Prostate gland (tissue), 2 donors: ENCODE measurements at regions not wholly inside any gene's neighbourhood (a gene's known extent, or its start where the extent isn't known, plus 50 kb on each side); places are given as distances from the start of the nearest gene placed in this dataset.

Experiments used
- DNase-seq: peaks from one replicate; pipeline ENCODE4 v3.0.0-alpha.2; 2019; ENCODE audit warnings: low spot score
- H3K27ac ChIP-seq, 2 donors: fragments of 200-600 bp; sonication (generic); 2 replicates each; pipeline ENCODE4 v1.5.1; 2017 to 2019
- H3K27me3 ChIP-seq: fragments of 200-600 bp; sonication (generic); replicated peaks from 2 replicates; pipeline ENCODE4 v1.5.1; 2019; ENCODE audit not compliant: insufficient read depth
- H3K36me3 ChIP-seq, 2 donors: fragments of 200-600 bp; sonication (generic); 1 replicate in 1 of 2; 2 replicates in 1 of 2; pipeline versions ENCODE4 v1.5.1 to v1.8.1; 2017 to 2019
- H3K4me1 ChIP-seq: fragments of 200-600 bp; sonication (generic); replicated peaks from 2 replicates; pipeline ENCODE4 v1.5.1; 2019
- H3K4me3 ChIP-seq, 2 donors: fragments of 200-600 bp; sonication (generic); 2 replicates each; pipeline ENCODE4 v1.5.1; 2017 to 2019
- H3K9me3 ChIP-seq: fragments of 200-600 bp; sonication (generic); 2 replicates; pipeline ENCODE4 v1.5.1; 2017
- POLR2A ChIP-seq: fragments of 450-650 bp; IDR thresholded peaks from one replicate; pipeline ENCODE4 v1.6.1; 2016; ENCODE audit warnings: antibody characterized with exemption, mild to moderate bottlenecking
- POLR2AphosphoS5 ChIP-seq: sonication (generic); formaldehyde crosslinking; IDR thresholded peaks from one replicate; pipeline ENCODE4 v1.6.1; 2017; ENCODE audit warnings: antibody characterized with exemption
- WGBS: methylation state at CpG from one replicate; pipeline ENCODE4 v1.1.5; 2018; 5-methylcytosine and 5-hydroxymethylcytosine counted together
- intact Hi-C: fragments of 100-400 bp; cut with DNase I; formaldehyde crosslinking; loops from one replicate; pipeline ENCODE4 v1.14.2; 2022
- TF ChIP-seq, protein P1 (sequence below), 4 experiments: fragments of 200-600 bp in 2 of 4; fragments of 450-650 bp in 2 of 4; sonication (generic) in 2 of 4; IDR thresholded peaks; 1 replicate in 3 of 4; 2 replicates in 1 of 4; pipeline ENCODE4 v1.5.1; 2016 to 2019; ENCODE audit warnings: antibody characterized with exemption in 4 of 4, mild to moderate bottlenecking in 2 of 4, moderate library complexity in 2 of 4

- Histone ChIP-seq H3K27ac (peak overlapping the region; percentile 63 to 67), H3K36me3 (no peaks in the 10 kb centered on the region), H3K4me1 (no peaks in the 10 kb centered on the region), H3K27me3 (no peaks in the 10 kb centered on the region), H3K9me3 (no peaks in the 10 kb centered on the region), H3K4me3 (peak overlapping the region; percentile 25 to 26)
- no peak for DNase-seq
- TF ChIP-seq POLR2A (no peak), POLR2AphosphoS5 (no peak)
- TF ChIP-seq, protein P1, sequence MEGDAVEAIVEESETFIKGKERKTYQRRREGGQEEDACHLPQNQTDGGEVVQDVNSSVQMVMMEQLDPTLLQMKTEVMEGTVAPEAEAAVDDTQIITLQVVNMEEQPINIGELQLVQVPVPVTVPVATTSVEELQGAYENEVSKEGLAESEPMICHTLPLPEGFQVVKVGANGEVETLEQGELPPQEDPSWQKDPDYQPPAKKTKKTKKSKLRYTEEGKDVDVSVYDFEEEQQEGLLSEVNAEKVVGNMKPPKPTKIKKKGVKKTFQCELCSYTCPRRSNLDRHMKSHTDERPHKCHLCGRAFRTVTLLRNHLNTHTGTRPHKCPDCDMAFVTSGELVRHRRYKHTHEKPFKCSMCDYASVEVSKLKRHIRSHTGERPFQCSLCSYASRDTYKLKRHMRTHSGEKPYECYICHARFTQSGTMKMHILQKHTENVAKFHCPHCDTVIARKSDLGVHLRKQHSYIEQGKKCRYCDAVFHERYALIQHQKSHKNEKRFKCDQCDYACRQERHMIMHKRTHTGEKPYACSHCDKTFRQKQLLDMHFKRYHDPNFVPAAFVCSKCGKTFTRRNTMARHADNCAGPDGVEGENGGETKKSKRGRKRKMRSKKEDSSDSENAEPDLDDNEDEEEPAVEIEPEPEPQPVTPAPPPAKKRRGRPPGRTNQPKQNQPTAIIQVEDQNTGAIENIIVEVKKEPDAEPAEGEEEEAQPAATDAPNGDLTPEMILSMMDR (IDR thresholded peaks at IDR 0.05): no peak
- WGBS: 52% methylated on average over 8 of the region's 8 CpGs
- intact Hi-C loops: no loop called here
Measured at GRCh38 chr11:70567680-70568034, 169.3 kb downstream of the CTTN start.

DNA sequence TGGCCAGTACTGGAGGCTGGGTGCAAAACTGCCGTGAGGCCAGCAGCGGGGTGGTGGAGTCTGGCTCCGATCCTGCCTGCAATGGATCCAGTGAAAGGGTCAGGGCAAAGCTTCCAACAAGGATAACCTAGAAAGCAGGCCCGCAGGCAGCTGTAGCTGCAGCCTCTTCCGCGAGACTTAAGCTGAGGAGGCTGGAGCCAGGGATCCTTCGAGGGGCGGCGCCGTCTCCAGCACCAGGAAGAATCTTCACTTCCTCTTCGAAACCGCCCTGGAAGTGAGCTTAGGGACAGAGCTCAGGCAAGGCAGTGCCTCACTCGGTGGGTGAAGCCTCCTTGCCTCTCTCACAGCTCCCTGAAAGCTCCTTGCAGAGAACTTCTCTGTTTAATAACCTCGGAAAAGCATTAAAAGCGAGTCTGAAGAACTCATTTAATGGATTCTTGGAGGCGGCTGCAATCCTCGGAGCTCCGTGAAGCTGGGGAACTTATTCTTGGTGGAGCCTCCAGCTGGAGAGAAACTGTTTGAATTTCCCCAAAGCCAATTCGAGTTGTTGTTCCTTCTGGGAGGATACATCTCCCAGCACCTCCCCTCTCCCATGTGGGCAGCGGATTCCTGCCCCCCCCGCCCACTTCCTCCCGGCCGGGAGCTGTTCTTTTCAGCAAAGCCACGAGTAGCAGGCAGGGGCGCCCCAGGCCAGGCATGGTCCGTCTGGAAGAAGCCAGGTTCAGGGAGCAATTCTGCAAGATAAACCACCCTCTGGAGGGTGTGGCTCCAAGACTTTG, 169.9 kb downstream of the CTTN start:
- under 1% methylated on average over 26 of the region's 26 CpGs for WGBS
- H3K4me1 ChIP-seq: no peaks in the 10 kb centered on the region
- TF ChIP-seq, protein P1 (IDR thresholded peaks at IDR 0.05): no peak
- TF ChIP-seq POLR2AphosphoS5 (no peak), POLR2A (no peak)
- H3K27ac ChIP-seq: peak overlapping the region; percentile 63 to 67
- H3K4me3 ChIP-seq: peak overlapping the region; percentile 25 to 26
- peak; percentile 50 for DNase-seq
- intact Hi-C loops: no loop called here
- H3K36me3 ChIP-seq: no peaks in the 10 kb centered on the region
- no peaks in the 10 kb centered on the region for H3K9me3 ChIP-seq
- H3K27me3 ChIP-seq: no peaks in the 10 kb centered on the region

- 76% methylated on average over 30 of the region's 30 CpGs for WGBS
- H3K4me1 ChIP-seq: no peaks in the 10 kb centered on the region
- no peak for DNase-seq
- intact Hi-C loops: no loop called here
- H3K27ac ChIP-seq: peak overlapping the region; percentile 63 to 67
- H3K9me3 ChIP-seq: no peaks in the 10 kb centered on the region
- H3K27me3 ChIP-seq: no peaks in the 10 kb centered on the region
- H3K4me3 ChIP-seq: peak overlapping the region in 1 of 2 donors; percentile 26
- no peaks in the 10 kb centered on the region for H3K36me3 ChIP-seq
- TF ChIP-seq POLR2AphosphoS5: no peak
- TF ChIP-seq, protein P1 (IDR thresholded peaks at IDR 0.05): no peak
- TF ChIP-seq POLR2A: no peak
Measured at GRCh38 chr11:70568814-70569617, 170.7 kb downstream of the CTTN start.

DNA sequence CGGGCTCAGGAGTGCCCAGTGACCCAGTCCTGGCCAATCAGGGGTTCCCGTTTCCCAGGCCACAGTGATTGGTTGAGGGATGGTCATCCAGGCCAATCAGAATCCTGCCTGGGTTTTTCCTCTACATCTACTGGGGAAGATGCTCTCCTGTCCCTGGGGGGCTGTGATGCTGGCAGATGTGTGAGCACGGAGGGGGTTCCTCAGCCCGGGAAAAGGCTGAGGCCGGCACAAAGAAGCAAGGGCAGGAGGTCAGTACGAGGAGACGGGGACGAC, 171.2 kb downstream of the CTTN start:
- H3K4me1 ChIP-seq: no peaks in the 10 kb centered on the region
- H3K27ac ChIP-seq: no peak overlapping the region
- H3K9me3 ChIP-seq: no peaks in the 10 kb centered on the region
- intact Hi-C loops: no loop called here
- no peaks in the 10 kb centered on the region for H3K27me3 ChIP-seq
- TF ChIP-seq, protein P1 (IDR thresholded peaks at IDR 0.05): no peak
- TF ChIP-seq POLR2AphosphoS5 (no peak), POLR2A (no peak)
- no peak overlapping the region for H3K4me3 ChIP-seq
- DNase-seq: no peak
- no peaks in the 10 kb centered on the region for H3K36me3 ChIP-seq
- 87% methylated on average over 8 of the region's 8 CpGs for WGBS
